ENCODE measurements at regions not wholly inside any gene's neighbourhood (a gene's known extent, or its start where the extent isn't known, plus 50 kb on each side); places are given as distances from the start of the nearest gene placed in this dataset.

- TF ChIP-seq GATA3 (IDR thresholded peaks at IDR 0.05; ENCODE audit: low read depth, low read length) = no peak
- no peak for TF ChIP-seq GATA2 (IDR thresholded peaks at IDR 0.05; ENCODE audit: low read depth, low read length)
Observed at GRCh38 chr4:126827669-126828068, 805.1 kb upstream of the INTU start.

Measured in SH-SY5Y (cell line).